GM23248 (cell line): ENCODE measurements at regions not wholly inside any gene's neighbourhood (a gene's known extent, or its start where the extent isn't known, plus 50 kb on each side); places are given as distances from the start of the nearest gene placed in this dataset.

ENCODE experiments used
- DNase-seq: peaks from one replicate; pipeline ENCODE4 v3.0.0-alpha.2; 2015
- H2AFZ ChIP-seq: fragments of 200-600 bp; sonication (generic); 2 replicates; pipeline ENCODE4 v1.6.1; 2016; ENCODE audit warnings: antibody characterized with exemption
- H3F3A ChIP-seq: fragments of 200-600 bp; sonication (generic); 2 replicates; pipeline ENCODE4 v1.6.1; 2016; ENCODE audit warnings: mild to moderate bottlenecking, antibody characterized with exemption, mixed run types; ENCODE audit not compliant: insufficient read depth
- H3K27ac ChIP-seq: fragments of 200-600 bp; sonication (generic); 2 replicates; pipeline ENCODE4 v1.5.1; 2016; ENCODE audit warnings: mild to moderate bottlenecking
- H3K27me3 ChIP-seq: fragments of 200-600 bp; sonication (generic); replicated peaks from 2 replicates; pipeline ENCODE4 v1.6.1; 2016; ENCODE audit warnings: mild to moderate bottlenecking; ENCODE audit not compliant: insufficient read depth
- H3K36me3 ChIP-seq: fragments of 200-600 bp; sonication (generic); 2 replicates; pipeline ENCODE4 v1.6.1; 2016; ENCODE audit warnings: low read depth, mild to moderate bottlenecking
- H3K4me1 ChIP-seq: fragments of 200-600 bp; sonication (generic); 2 replicates; pipeline ENCODE4 v1.6.1; 2016; ENCODE audit warnings: mild to moderate bottlenecking; ENCODE audit not compliant: insufficient read depth
- H3K4me2 ChIP-seq: fragments of 200-600 bp; sonication (generic); one replicate; pipeline ENCODE4 v1.6.1; 2016; ENCODE audit warnings: mild to moderate bottlenecking; ENCODE audit not compliant: unreplicated experiment
- H3K4me3 ChIP-seq: fragments of 200-600 bp; sonication (generic); 2 replicates; pipeline ENCODE4 v1.5.1; 2016; ENCODE audit warnings: mild to moderate bottlenecking
- H3K79me2 ChIP-seq: fragments of 200-600 bp; sonication (generic); 2 replicates; pipeline ENCODE4 v1.6.1; 2016; ENCODE audit warnings: mild to moderate bottlenecking; ENCODE audit not compliant: insufficient read depth
- H3K9ac ChIP-seq: fragments of 200-600 bp; sonication (generic); 2 replicates; pipeline ENCODE4 v1.6.1; 2016; ENCODE audit warnings: mild to moderate bottlenecking
- H3K9me2 ChIP-seq: fragments of 200-600 bp; sonication (generic); 2 replicates; pipeline ENCODE4 v1.6.1; 2016; ENCODE audit warnings: mixed run types, mild to moderate bottlenecking, moderate library complexity; ENCODE audit not compliant: insufficient read depth
- H3K9me3 ChIP-seq: fragments of 200-600 bp; sonication (generic); one replicate; pipeline ENCODE4 v1.6.1; 2017; ENCODE audit warnings: low read depth
- H4K20me1 ChIP-seq: fragments of 200-600 bp; sonication (generic); 2 replicates; pipeline ENCODE4 v1.6.0; 2016; ENCODE audit not compliant: insufficient read depth
- EZH2 ChIP-seq: fragments of 200-600 bp; sonication (generic); IDR thresholded peaks from 2 replicates; pipeline ENCODE4 v1.6.1; 2018; ENCODE audit warnings: antibody characterized with exemption, mild to moderate bottlenecking; ENCODE audit not compliant: insufficient read depth, poor library complexity, severe bottlenecking
- EZH2phosphoT487 ChIP-seq: fragments of 200-600 bp; sonication (generic); IDR thresholded peaks from 2 replicates; pipeline ENCODE4 v1.6.1; 2018; ENCODE audit warnings: antibody characterized with exemption, moderate library complexity, mild to moderate bottlenecking, low read depth; ENCODE audit not compliant: insufficient read depth
- WGBS, 2 experiments: methylation state at CpG; one replicate each; pipeline ENCODE4 v1.1.6; 2015 to 2017; ENCODE audit warnings: low lambda C conversion rate in 2 of 2, low coverage in 1 of 2; ENCODE audit errors: missing lambda C conversion rate in 2 of 2; 5-methylcytosine and 5-hydroxymethylcytosine counted together
- in situ Hi-C: fragments of 300-500 bp; cut with MboI; formaldehyde crosslinking; loops from 2 replicates; pipeline ENCODE4 v1.15.0; 2020

DNA sequence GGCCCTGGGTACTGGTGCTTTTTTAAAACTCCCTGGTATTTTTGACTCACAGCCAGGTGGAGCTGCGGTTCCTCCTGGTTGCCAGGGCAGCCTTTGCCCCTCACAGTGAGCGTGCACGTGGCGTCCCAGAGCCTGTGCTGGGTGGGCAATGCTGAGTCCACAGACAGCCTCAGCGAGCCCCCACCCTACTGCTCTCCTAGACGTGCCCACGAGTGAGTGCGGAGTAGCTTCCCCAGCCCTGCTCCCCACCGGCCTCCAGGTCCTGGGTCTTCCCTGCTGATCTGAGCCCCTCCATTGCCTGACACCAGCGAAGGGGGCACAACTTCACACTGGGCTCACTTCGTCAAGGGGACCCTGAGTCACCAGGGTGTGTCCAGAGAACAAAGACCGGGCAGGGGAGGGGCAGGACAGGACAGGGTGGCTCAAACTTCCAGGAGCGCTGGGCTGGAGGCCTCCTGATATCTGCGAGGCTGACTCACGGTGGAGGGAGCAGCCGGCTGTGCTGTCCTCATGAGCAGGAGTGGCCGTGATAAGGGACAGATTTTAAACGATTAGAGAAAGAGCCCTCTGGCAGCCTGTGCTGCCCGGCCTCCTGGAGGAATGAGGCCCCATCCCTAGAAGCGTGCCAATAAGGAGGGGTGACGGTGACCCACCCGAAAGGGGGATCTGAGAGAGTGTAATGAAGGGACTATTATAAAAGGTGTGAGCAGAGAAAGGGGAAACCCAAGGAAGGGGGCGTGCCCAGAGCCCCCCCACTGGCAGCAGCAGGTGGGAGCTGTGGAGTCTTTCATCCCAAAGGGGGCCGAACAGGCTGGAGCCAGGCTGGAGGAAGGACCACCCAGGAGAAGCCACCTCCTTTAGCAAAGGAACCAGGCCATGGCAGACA lies 129.3 kb upstream of the FGF3 start:
- WGBS, 2 experiments, result 35 to 37% methylated on average over 23 to 24 of the region's 24 CpGs
- Histone ChIP-seq H3K4me1 (peaks cover 14% of the 10 kb centered on the region), H3F3A (peaks cover 6% of the 10 kb centered on the region; the same call in 1 of the 2 replicates), H3K9me2 (no peaks in the 10 kb centered on the region), H3K36me3 (no peaks in the 10 kb centered on the region), H3K4me2 (no peak overlapping the region), H3K9ac (no peak overlapping the region), H3K27ac (no peak overlapping the region), H3K9me3 (no peaks in the 10 kb centered on the region), H3K79me2 (no peaks in the 10 kb centered on the region), H4K20me1 (no peaks in the 10 kb centered on the region), H3K4me3 (no peak overlapping the region), H3K27me3 (peaks cover 19% of the 10 kb centered on the region; the same call in 1 of the 2 replicates), H2AFZ (no peak overlapping the region)
- no peak for TF ChIP-seq EZH2phosphoT487
- TF ChIP-seq EZH2, result no peak
- DNase-seq, result peak; percentile 69
- in situ Hi-C loops, result no loop called here

- Histone ChIP-seq H3K4me2 (no peak overlapping the region), H3K9me2 (no peaks in the 10 kb centered on the region), H3K27ac (no peak overlapping the region), H3K4me3 (no peak overlapping the region), H4K20me1 (no peaks in the 10 kb centered on the region), H2AFZ (no peak overlapping the region), H3K9ac (no peak overlapping the region), H3K36me3 (no peaks in the 10 kb centered on the region), H3K27me3 (peaks cover 20% of the 10 kb centered on the region; the same call in 1 of the 2 replicates), H3K79me2 (no peaks in the 10 kb centered on the region), H3F3A (peaks cover 6% of the 10 kb centered on the region; the same call in 1 of the 2 replicates), H3K9me3 (no peaks in the 10 kb centered on the region), H3K4me1 (peaks cover 14% of the 10 kb centered on the region)
- in situ Hi-C loops, result no loop called here
- no peak for TF ChIP-seq EZH2phosphoT487
- TF ChIP-seq EZH2, result no peak
- DNase-seq, result peak; percentile 92
- WGBS, 2 experiments, result 34 to 47% methylated on average over 4 to 6 of the region's 6 CpGs
Observed at GRCh38 chr11:69949327-69949726, 128.8 kb upstream of the ANO1 start.

- Histone ChIP-seq H3K9me2 (no peaks in the 10 kb centered on the region), H4K20me1 (no peaks in the 10 kb centered on the region), H3K36me3 (no peaks in the 10 kb centered on the region), H3K79me2 (no peaks in the 10 kb centered on the region), H3F3A (peaks cover 6% of the 10 kb centered on the region; the same call in 1 of the 2 replicates), H3K27ac (no peak overlapping the region), H3K4me1 (peaks cover 14% of the 10 kb centered on the region), H3K9me3 (no peaks in the 10 kb centered on the region), H3K4me2 (no peak overlapping the region), H3K27me3 (peaks cover 17% of the 10 kb centered on the region; the same call in 1 of the 2 replicates), H3K9ac (no peak overlapping the region), H3K4me3 (no peak overlapping the region), H2AFZ (no peak overlapping the region)
- in situ Hi-C loops, result no loop called here
- DNase-seq, result peak; percentile 16
- TF ChIP-seq EZH2 (no peak), EZH2phosphoT487 (no peak)
- 46 to 54% methylated on average over 8 of the region's 8 CpGs for WGBS, 2 experiments
Observed at GRCh38 chr11:69950120-69950519, 128.0 kb upstream of the ANO1 start.

DNA sequence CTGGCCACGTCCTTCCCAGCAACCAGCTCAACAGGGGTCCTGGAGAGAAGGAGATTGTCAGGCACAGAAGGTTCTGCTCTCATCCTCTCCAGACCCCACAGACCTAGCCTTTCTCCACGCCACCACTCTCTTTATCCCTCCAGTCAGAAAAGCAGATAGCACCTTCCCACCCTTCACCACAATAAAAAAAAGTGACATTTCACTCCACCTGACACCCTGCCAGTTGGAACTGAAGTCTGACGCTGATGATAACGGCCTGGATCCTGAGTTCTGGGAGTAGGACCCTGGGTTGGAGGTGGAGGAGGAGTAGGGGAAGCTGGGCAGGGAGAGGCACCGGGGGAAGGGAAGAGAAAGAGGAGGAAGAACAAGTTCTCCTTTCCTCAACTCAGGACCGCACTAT lies 127.5 kb upstream of the ANO1 start:
- H3F3A ChIP-seq, result peaks cover 6% of the 10 kb centered on the region; the same call in 1 of the 2 replicates
- H3K4me1 ChIP-seq, result peaks cover 14% of the 10 kb centered on the region
- WGBS, 2 experiments, result 44 to 48% methylated on average over 6 of the region's 6 CpGs
- TF ChIP-seq EZH2 (no peak), EZH2phosphoT487 (no peak)
- no peak overlapping the region for H3K4me2 ChIP-seq
- DNase-seq, result no peak
- in situ Hi-C loops, result no loop called here
- no peak overlapping the region for H3K9ac ChIP-seq
- no peaks in the 10 kb centered on the region for H4K20me1 ChIP-seq
- H3K9me2 ChIP-seq, result no peaks in the 10 kb centered on the region
- no peak overlapping the region for H3K27ac ChIP-seq
- H3K4me3 ChIP-seq, result no peak overlapping the region
- no peaks in the 10 kb centered on the region for H3K36me3 ChIP-seq
- peaks cover 19% of the 10 kb centered on the region; the same call in 1 of the 2 replicates for H3K27me3 ChIP-seq
- no peak overlapping the region for H2AFZ ChIP-seq
- no peaks in the 10 kb centered on the region for H3K9me3 ChIP-seq
- H3K79me2 ChIP-seq, result no peaks in the 10 kb centered on the region
